ENCODE measurements at regions not wholly inside any gene's neighbourhood (a gene's known extent, or its start where the extent isn't known, plus 50 kb on each side); places are given as distances from the start of the nearest gene placed in this dataset.
A peak's percentile ranks its signal among the peaks of the same experiment; 100 is the strongest.
"Not testable (repeated sequence)": the region's sequence is repeated elsewhere in the genome, so short reads cannot be mapped to it uniquely, and the experiment has no call there.

- DNase-seq = peak; percentile 85
These were observed 296.6 kb downstream of the PTPRC start for GRCh38 chr1:198935306-198935921.

GRCh38 chr1:198936371-198937083 is 297.7 kb downstream of the PTPRC start:
- DNase-seq = no peak

GRCh38 chr1:198937231-198938031 is 298.6 kb downstream of the PTPRC start:
- peak; percentile 68 for DNase-seq

GRCh38 chr1:198939286-198939685 is 300.4 kb downstream of the PTPRC start:
- no peak for DNase-seq

GRCh38 chr1:198939956-198940355 is 301.1 kb downstream of the PTPRC start:
- DNase-seq = no peak

- DNase-seq = no peak
These were observed 303.6 kb downstream of the PTPRC start for GRCh38 chr1:198942466-198942865.

GRCh38 chr1:198943484-198944187 is 304.8 kb downstream of the PTPRC start:
- no peak for DNase-seq

- no peak for DNase-seq
These were observed 308.6 kb downstream of the PTPRC start for GRCh38 chr1:198947456-198947855.

- DNase-seq = no peak
These were observed 310.2 kb downstream of the PTPRC start for GRCh38 chr1:198948895-198949659.

GRCh38 chr1:198950036-198950435 is 311.2 kb downstream of the PTPRC start:
- no peak for DNase-seq

- DNase-seq = no peak
These were observed 316.2 kb downstream of the PTPRC start for GRCh38 chr1:198955085-198955484.

GRCh38 chr1:198957044-198957443 is 318.2 kb downstream of the PTPRC start:
- DNase-seq = no peak

- DNase-seq = no peak
These were observed 320.2 kb downstream of the PTPRC start for GRCh38 chr1:198959032-198959431.

GRCh38 chr1:198959676-198960075 is 320.8 kb downstream of the PTPRC start:
- no peak for DNase-seq

GRCh38 chr1:198963796-198964195 is 325.0 kb downstream of the PTPRC start:
- DNase-seq = not testable (repeated sequence)

GRCh38 chr1:198966519-198966918 is 327.7 kb downstream of the PTPRC start:
- no peak for DNase-seq

- no peak for DNase-seq
These were observed 328.7 kb downstream of the PTPRC start for GRCh38 chr1:198967566-198967965.

GRCh38 chr1:198968866-198969265 is 330.0 kb downstream of the PTPRC start:
- no peak for DNase-seq

- DNase-seq = no peak
These were observed 331.1 kb downstream of the PTPRC start for GRCh38 chr1:198969981-198970380.

- DNase-seq = no peak
These were observed 332.1 kb downstream of the PTPRC start for GRCh38 chr1:198970916-198971315.

- no peak for DNase-seq
These were observed 339.1 kb downstream of the PTPRC start for GRCh38 chr1:198977909-198978308.

- DNase-seq = no peak
These were observed 339.7 kb downstream of the PTPRC start for GRCh38 chr1:198978523-198978922.

All from activated effector memory CD4-positive, alpha-beta T cell treated with anti-CD3 and anti-CD28 coated beads, Interleukin-2, amount 50 U/mL, for 16 hours (primary cell).